ENCODE measurements at regions not wholly inside any gene's neighbourhood (a gene's known extent, or its start where the extent isn't known, plus 50 kb on each side); places are given as distances from the start of the nearest gene placed in this dataset.

- no peak overlapping the region for H3K4me3 ChIP-seq (ENCODE audit: low read depth, poor library complexity, severe bottlenecking)
- no peak for DNase-seq (ENCODE audit: low spot score in 2 of 2)
- WGBS, 2 donors, result 89 to 92% methylated on average over 8 of the region's 8 CpGs
- intact Hi-C loops (cut with DNase I; ENCODE audit: low total_unique reads), result no loop called here
- TF ChIP-seq CTCF (IDR thresholded peaks at IDR 0.05) (no peak), POLR2A (IDR thresholded peaks at IDR 0.05) (no peak)
Observed at GRCh38 chr15:93232845-93233244, 143.8 kb upstream of the RGMA start.

DNA sequence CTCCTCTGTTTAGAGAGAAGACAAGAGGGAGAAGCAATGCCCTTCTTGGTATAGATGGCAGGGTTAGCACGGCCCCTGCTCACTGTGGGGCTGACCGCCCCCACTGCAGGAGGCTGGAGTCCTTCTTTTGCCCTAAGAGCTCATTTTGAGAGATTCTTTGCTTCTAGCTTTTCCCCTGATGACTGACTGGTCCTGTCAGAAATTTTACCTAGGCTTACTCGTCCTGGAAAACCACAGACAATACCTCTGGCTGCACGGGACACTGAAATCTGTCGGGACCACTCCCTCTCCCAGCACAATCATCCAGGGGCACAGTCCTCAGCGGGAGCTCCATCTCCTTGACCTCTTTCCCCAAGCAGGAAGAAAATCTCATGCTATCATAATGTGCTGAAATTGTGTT lies 143.0 kb upstream of the RGMA start:
- WGBS, 2 donors, result 63 to 83% methylated on average over 6 of the region's 6 CpGs
- intact Hi-C loops (cut with DNase I; ENCODE audit: low total_unique reads), result no loop called here
- no peak for TF ChIP-seq CTCF (IDR thresholded peaks at IDR 0.05)
- no peak for TF ChIP-seq POLR2A (IDR thresholded peaks at IDR 0.05)
- no peak overlapping the region for H3K4me3 ChIP-seq (ENCODE audit: low read depth, poor library complexity, severe bottlenecking)
- DNase-seq (ENCODE audit: low spot score in 2 of 2), result peak in 1 of 2 donors; percentile 60

DNA sequence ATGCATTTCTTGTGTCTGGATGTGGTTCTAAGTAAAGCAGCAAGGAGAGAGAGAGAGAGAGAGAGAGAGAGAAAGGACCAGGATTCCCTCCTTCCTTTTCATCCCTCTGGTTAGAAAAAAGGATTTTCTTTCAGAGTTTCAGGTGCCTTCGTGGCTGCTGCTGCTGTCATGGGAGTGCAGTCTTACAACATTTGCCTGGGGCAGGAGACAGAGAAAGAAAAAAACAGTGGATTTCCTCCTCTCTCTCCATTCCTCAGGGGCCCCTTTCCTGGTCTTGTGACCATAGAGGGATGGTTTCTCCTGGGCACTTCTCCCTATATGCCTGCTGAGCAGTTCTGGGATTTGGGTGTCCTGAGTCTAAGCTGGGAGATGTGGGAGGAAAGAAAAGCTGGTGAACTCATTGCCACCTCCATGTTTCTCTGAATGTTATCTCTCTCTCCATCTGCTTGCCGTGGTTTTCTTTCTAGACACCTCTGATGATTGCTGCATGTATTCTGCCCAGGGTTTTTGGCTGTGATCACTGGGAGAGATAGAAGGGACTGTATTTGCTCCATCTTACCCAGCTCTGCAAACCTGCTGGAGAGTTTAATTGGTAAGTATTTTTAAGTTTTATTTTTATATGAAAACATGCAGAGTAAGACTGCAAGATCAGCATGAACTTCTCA lies 142.4 kb upstream of the RGMA start:
- no peak overlapping the region for H3K4me3 ChIP-seq (ENCODE audit: low read depth, poor library complexity, severe bottlenecking)
- intact Hi-C loops (cut with DNase I; ENCODE audit: low total_unique reads), result no loop called here
- DNase-seq (ENCODE audit: low spot score in 2 of 2), result no peak
- 38 to 47% methylated on average over 2 of the region's 2 CpGs for WGBS, 2 donors
- TF ChIP-seq CTCF (IDR thresholded peaks at IDR 0.05), result no peak
- no peak for TF ChIP-seq POLR2A (IDR thresholded peaks at IDR 0.05)

DNA sequence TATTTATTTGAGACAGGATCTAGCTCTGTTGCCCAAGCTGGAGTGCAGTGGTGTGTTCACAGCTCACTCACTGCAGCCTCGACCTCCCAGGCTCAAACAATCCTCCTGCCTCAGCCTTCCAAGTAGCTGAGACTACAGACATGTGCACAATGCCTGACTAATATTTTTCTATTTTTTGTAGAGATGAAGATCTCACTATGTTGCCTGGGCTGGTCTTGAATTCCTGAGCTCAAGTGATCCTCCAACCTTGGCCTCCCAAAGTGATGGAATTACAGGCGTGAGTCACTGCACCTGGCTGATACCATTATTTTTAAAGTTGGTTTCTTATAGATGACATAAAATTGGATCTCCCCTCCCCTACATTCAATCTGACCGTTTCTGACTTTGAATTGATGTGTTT lies 139.5 kb upstream of the RGMA start:
- DNase-seq (ENCODE audit: low spot score in 2 of 2), result no peak
- intact Hi-C loops (cut with DNase I; ENCODE audit: low total_unique reads), result no loop called here
- no peak overlapping the region for H3K4me3 ChIP-seq (ENCODE audit: low read depth, poor library complexity, severe bottlenecking)
- whole genome bisulfite sequencing, 2 donors, result 88 to 91% methylated on average over 3 of the region's 3 CpGs
- TF ChIP-seq POLR2A (IDR thresholded peaks at IDR 0.05), result no peak
- no peak for TF ChIP-seq CTCF (IDR thresholded peaks at IDR 0.05)

GRCh38 chr15:93223803-93224202 lies 134.8 kb upstream of the RGMA start:
- H3K4me3 ChIP-seq (ENCODE audit: low read depth, poor library complexity, severe bottlenecking), result no peak overlapping the region
- DNase-seq (ENCODE audit: low spot score in 2 of 2), result no peak
- TF ChIP-seq CTCF (IDR thresholded peaks at IDR 0.05), result no peak
- no peak for TF ChIP-seq POLR2A (IDR thresholded peaks at IDR 0.05)
- 91 to 92% methylated on average over 7 of the region's 7 CpGs for WGBS, 2 donors
- intact Hi-C loops (cut with DNase I; ENCODE audit: low total_unique reads), result no loop called here

DNA sequence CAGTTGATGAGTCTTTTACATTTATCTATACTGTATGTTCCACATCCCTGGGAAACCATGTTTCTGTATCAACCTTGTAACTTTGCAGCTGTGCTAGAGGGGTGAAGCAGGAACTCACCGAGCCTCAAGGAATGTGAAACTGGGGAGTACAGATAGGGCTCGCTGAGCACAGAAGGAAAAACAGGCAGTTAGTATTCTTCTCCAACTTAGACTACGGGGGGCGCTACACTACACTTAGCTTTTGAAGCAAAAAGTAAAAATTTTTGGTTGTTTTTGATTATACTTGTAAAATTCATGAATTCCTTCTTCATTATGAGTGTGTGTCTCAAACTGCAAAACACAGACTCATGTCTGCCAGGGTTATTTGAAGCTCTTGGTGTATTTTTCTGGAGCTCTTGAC lies 132.7 kb upstream of the RGMA start:
- DNase-seq (ENCODE audit: low spot score in 2 of 2), result no peak
- intact Hi-C loops (cut with DNase I; ENCODE audit: low total_unique reads), result no loop called here
- no peak overlapping the region for H3K4me3 ChIP-seq (ENCODE audit: low read depth, poor library complexity, severe bottlenecking)
- WGBS, 2 donors, result 68 to 71% methylated on average over 4 of the region's 4 CpGs
- TF ChIP-seq POLR2A (IDR thresholded peaks at IDR 0.05) (no peak), CTCF (IDR thresholded peaks at IDR 0.05) (no peak)
